ENCODE measurements at regions not wholly inside any gene's neighbourhood (a gene's known extent, or its start where the extent isn't known, plus 50 kb on each side); places are given as distances from the start of the nearest gene placed in this dataset.
"Not testable (repeated sequence)": the region's sequence is repeated elsewhere in the genome, so short reads cannot be mapped to it uniquely, and the experiment has no call there.

DNA sequence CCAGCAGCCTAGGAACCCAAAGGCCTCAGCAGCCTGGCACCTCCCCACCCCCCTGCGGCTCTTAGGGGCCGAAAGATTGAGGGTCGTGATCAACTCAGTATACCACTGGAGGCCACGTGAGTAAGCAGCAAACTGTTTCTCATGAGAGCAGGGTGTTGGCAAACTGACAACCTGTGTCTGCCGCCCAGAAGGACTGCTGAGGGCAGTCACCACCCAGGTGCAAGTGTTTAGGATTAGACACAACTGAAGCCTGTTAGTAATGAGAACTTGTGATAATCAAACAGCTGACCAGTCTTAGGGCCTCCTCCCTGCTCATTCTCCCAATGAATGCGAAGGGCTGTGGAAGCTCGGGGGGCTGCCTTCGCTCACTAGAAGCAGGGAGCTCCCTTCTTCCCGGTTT lies 128.8 kb downstream of the ARRDC4 start:
- DNase-seq, result not testable (repeated sequence)

DNA sequence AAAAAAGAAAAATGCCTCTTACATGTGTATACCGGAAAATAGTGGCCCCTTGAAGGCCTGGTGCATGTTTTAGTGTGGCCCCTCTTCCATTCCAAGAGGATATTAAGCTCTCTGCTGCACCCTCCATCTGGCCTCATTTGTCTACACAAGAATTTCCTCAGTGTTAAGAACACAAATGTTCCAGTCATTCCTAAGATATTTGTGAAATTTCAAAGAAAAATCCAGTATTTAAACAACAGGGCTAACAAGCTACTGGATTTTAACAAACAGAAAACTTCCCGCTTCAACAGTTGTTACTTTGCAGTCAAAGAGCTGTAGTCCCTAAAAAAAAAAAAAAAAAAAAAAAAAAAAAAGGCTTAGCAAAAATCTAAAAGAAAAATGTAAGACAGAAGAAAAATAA lies 137.5 kb downstream of the ARRDC4 start:
- not testable (repeated sequence) for DNase-seq

DNA sequence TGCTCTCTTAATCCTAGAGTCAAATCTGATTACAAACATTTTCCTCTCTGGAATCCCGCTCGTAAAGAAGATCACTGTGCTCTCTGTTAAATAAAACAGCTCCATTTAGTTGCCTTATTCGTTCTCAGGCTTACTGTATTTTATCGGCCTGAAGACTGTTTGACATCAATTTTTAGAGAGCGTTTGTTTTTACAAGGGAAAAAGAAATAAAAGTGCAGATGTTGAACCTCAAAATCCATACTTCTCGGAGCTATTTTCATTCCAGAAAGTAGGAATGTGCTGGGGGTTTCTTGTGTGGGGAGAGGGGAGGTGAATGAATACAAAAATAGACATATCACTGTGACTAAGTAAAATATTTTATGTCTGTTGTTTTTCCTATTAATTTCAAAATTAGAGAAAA lies 140.1 kb downstream of the ARRDC4 start:
- not testable (repeated sequence) for DNase-seq

DNA sequence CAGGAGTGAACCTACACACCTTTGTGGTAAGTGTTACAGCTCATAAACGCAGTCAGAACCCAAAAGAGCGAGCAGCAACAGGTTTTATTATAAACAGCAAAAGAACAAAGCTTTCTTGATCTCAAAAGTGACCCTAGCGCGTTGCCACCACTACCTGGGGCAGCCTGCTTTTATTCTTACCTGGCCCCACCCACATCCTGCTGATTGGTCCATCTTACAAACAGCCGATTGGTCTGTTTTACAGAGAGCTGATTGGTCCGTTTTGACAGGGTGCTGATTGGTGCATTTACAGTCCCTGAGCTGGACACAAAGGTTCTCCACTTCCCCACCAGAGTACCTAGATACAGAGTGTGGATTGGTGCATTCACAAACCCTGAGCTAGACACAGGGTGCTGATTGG lies 143.1 kb downstream of the ARRDC4 start:
- DNase-seq, result no peak

DNA sequence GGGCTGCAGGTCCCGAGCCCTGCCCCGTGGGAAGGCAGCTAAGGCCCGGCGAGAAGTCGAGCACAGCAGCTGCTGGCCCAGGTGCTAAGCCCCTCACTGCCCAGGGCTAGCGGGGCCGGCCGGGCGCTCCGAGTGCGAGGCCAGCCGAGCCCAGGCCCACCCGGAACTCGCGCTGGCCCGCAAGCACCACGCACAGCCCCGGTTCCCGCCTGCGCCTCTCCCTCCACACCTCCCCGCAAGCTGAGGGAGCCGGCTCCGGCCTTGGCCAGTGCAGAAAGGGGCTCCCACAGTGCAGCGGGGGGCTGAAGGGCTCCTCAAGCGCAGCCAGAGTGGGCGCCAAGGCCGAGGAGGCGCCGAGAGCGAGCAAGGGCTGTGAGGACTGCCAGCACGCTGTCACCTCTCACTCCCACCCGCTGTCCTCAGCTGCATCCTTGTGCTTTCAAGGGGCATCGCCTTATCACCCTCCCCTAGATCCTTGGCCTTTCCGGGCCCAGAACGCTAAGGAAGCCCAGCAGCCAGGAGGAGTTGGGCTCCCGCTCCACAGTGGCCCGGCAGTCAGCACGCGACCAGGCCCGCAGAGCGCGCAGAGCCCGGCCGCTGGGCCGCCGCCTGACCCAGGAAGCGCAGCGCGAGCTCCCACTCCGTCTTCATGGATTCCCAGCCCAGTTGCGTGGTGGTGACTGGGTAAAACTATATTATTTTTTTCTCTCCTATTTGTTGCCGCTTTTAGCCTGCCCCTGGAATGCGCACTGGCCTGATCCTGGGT lies 144.1 kb downstream of the ARRDC4 start:
- DNase-seq, result not testable (repeated sequence)

DNA sequence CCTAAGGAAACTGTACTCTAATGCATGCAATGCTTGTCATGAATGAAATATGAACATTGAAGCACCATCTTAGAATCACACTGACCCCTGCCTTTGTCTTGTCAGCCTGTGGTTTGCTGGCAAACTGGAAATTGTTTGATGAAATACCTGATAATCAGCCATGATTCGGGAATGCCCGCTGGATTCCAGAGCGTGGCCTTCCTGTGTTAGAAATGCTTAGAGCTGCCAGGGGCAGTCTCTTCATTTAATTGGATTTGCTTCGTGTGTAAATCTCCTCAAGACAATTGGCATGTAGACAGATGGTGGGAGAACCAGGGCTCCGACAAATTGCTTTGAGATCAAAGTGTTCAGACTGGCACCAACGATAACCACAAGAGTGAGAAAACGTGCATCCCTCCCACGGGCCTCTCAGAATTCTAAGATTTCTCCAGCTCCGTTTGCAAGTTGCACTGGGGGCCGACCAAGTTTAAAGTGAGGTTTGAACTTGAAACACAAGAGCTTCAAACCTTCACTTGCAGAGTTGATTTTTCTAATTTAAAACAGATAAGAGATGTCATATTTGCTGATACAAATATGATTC lies 146.2 kb downstream of the ARRDC4 start:
- not testable (repeated sequence) for DNase-seq

DNA sequence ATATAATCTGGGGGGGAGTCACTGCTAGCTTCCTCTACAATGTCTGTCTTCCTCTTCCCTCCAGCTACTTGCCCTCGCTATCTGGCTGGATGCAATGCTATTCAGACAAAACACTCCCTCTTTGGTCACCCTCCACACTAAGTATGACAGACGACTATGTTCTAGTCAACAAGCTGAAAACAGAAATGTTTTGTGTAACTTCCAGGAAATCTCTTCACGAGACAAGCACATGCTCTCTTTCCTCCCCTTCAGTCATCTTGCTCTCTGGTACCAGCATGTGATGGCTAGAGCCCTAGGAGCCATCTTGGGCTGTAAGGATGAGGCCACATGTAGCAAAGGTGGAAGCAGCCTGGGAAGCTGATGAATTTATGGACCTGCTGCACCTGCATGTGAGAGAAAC lies 151.3 kb downstream of the ARRDC4 start:
- DNase-seq, result no peak

DNA sequence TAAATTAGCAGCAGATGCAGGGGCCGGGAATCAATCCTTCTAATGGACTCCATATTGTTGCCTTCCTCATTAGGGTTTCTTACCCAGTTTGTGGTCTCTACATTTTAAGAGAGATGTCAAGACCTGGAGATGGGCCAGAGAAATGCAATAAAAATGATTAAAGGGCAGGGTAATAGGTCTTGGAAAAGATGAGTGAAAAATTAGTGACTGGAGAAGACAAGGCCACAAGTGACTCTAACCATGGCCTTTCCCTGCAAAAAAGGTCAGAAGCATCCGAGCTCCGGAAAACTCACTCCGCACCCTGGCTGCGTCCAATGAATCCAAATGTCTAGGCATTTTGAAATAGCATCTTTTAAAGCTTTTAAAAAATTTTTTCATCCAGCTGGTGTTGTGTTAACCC lies 152.8 kb downstream of the ARRDC4 start:
- no peak for DNase-seq

DNA sequence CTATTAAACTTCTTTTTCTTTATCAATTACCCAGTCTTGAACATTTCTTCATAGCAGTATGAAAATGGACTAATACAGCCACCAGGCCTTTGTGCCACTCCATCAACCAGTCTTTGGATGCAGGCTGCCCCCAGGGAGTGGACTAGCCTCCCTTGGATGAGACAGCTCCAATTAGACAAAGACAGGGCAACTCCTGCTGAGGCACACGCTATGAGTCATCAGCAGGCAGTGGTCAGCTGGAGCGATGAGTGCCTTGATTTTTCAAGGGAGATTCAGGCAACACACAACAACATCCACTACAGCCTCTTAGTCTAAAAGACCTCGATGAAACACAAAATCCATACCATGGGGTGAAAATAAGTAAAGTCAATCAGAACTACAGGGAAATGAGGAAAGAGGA lies 160.1 kb downstream of the ARRDC4 start:
- no peak for DNase-seq

DNA sequence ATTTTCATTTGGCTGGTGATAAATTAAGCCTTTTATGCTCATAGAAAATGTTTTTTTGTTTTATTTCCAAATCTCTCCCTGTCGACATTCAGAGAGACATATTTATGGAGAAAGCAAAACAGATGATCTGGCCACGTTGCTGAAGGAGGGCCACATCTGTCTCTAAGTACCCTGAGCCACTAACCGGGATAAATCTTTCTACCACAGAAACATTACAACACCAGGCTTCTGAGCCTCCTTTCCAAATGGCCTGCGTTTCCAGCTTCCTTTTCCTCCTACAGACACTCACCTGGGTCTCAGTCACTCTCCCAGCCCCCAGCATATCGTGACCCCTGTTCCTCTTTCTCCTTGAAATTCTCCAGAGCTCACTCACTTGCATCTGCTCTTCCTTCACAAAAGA lies 161.0 kb downstream of the ARRDC4 start:
- DNase-seq, result no peak

DNA sequence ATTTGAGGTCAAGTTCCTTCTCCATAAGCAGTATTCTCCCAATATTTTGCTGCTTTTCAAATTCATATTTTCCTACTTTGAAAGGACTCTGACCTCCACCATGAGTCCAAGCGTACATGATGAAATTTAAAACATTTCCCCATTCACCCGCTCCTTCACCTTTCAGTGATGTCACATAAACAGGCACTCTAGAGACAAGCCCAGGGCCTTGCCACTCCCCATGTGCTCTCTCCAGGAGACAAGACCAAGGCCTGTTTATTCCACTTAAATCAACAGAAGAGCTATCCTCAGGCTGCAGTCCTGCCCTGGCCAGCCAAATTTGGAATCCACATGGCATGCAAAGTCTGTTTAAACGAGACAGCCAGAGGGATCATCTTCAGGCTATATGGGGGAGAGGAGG lies 161.5 kb downstream of the ARRDC4 start:
- DNase-seq, result no peak

DNA sequence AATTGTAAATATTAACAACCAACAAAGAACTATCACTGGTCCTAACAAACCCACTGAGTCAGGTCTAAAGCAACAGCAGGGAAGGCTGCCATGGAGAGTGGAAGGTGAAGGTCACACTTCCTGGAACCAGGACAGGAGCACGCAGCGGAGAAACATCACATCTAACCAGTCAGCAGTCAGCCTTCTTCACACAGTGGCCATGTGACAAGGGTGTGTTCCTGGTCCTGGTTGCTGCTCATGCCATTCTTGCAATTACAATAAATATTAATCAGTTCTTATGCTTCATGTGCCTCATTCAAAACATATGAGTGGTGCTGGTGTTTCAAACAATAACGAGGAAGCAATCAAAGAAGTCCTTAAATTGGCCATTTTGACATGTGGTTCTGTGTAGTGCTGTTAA lies 162.8 kb downstream of the ARRDC4 start:
- DNase-seq, result no peak

DNA sequence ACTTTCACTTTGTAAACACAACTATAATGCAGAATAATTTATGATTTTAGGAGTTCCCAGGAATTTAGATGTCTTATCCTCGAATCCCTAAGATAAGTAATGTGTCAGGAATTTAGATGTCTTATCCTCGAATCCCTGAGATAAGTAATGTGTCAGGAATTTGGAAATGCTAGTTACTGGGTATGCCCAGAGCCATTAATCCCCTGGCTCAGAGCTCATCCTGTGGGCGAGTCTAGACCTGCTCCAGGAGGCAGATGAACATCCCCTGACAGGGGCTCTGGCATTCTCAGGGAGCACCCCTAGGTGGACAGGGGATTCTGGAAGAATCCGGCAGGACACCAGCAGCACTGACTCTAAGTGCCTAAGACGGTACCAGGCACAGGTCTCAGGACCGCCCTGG lies 163.3 kb downstream of the ARRDC4 start:
- no peak for DNase-seq

DNA sequence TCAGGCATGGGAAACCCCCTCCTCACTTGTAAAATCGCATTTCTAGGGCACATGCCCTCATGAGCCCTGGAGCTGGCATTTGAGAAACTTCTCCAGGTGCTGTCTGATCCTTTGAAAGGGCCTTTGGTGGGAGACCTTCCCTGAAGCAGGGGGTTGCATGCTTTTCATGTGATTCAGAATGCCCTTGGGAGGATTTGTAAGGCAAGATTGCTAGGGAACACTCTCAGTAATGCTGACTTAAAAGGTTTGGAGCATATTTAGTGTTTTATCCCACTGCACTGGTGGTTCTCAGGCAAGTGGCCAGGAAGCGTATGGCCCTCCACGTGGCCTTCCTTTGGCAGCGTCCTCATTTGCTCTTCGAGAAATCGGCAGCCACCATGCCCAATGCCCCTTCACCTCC lies 164.1 kb downstream of the ARRDC4 start:
- no peak for DNase-seq

DNA sequence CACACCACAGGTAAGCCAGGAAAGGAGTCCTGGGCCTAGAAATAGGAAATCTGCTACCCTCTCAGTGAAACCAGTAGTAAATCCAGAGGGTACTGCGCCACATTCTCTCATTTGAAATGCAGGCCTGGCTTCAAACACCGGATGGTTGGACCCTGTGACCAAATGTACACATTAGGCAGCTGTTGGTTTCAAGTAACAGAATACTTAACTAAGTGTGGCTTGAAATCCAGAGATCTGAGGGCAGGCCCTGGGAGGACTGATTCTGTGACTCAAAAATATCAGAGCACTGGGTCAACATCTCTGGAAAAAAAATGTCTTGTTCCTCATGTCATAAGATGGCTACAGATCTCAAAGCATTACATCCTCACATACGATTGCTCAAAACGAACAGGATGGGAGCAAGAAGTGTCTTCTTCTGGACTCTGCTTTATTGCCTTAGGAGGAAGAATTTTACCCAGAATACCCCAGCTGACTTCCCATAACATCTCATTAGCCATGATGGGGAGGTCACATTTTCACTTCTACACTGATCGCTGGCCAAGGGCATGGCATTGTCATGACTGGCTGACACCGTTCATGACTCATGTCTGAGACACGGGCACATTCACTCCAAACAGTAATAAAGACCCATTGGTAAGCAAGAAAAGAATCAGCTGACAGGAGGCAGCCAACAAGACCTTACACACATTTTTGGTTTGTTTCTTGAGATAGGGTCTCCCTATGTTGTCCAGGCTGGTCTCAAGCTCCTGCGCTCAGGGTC lies 166.0 kb downstream of the ARRDC4 start:
- no peak for DNase-seq

DNA sequence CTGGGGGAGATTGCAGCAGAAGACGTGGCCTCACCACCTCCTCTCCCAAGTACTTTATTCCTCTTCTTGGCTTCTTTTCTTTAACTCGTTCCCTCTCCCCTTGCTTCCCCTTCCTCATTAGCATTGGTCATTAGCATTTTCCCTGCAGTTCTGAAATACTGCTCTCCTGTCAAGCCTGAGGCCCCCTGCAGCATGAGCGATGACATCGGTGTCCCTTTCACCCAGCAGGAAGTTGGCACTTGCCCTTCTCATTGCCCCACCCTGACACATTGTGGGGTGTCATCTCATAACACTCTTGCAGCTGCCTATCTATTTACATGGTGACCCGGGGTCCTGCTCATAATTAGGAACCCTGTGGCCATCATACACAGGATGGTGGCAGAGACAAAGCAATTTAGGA lies 167.1 kb downstream of the ARRDC4 start:
- no peak for DNase-seq

DNA sequence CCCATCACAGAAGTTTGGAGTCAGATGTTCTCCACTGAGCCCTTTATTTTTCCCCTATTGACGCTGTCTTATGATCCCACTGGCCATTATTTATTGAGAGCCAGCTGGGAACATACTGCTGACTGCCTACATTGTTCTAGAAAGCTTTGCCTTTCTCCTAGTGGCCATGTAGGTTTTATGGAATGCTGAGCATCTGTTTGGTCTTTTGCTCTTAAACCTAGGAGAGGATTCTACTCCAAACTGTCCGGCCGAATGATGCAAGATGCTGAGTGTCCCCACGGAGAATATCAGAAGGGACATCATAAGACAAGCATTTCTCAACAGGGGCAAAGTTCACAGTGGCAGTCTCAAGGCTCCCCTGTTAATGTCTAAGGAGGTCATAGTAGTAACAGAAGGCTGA lies 171.4 kb downstream of the ARRDC4 start:
- no peak for DNase-seq

DNA sequence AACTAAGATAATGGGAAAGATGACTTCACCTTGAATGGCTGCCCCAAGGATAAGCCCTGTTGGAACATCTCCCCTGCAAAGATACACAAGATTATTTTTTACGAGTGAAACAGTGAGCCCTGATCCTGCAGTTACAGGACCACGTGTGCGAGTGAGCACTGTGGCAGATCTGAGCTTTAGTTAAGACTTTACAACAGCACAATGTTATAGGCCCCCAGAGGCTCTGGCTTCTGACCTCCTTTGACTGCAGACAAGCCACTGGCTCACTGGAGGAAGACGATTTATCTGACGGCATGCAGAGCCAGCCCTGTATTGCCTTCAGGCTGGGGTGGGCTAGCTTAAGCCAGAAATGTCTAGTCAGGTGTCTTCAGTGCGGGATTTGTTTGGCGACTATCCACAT lies 174.4 kb downstream of the ARRDC4 start:
- no peak for DNase-seq

DNA sequence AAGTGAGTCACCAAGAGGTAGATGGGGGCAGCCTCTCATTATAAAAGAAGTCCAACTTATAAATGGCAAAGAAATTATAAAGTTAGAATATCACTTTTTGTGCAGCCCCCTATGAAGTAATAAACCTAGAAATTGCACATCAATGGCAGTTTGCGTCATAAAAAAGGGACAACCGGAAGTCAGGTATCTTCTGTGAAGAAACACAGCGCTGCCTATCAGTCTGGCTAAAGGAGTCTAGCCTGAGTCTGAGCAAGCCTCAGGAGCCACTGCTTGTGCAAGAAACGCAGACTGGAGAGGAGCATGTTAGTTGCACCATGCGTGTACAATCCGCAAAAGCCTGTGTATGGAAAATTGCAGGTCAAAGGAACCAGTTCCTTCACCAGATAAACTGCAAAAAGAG lies 178.4 kb downstream of the ARRDC4 start:
- DNase-seq, result no peak

DNA sequence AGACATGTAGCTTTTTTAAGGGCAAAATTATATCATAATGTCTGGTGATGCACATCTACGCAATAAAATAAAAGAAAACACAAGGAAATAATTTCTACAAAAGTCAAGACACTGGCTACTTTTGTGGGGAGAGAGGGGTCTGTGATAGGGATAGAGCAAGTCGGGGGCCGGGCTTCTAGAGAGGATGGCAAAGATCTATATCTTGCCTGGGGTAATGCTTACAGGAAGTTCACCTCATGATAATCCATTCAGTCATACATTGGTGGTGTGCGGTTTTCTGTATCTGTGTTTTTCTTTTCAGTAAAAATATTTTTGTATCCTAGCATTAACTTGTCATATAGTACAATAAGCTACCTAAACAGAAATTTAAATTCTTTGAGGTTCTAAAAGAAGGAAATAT lies 178.8 kb downstream of the ARRDC4 start:
- no peak for DNase-seq

DNA sequence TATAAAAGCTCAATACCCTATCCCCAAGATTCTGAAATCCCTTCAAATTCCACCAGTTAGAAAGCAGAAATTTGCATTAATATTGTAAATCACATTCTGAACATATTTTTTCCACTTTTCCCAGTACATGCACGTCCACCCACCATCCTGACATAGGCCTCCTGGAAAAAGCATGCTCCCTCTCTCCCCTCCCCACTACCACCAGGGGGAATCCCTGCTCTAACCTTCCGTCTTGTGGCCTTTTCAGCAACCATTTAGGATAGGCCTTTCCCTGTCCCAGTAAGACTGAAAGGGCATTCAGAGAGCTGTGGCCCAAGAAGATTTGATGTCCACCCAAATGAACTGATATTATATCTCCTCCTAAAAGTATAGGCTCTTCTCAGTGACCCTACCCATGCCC lies 182.1 kb downstream of the ARRDC4 start:
- DNase-seq, result no peak

DNA sequence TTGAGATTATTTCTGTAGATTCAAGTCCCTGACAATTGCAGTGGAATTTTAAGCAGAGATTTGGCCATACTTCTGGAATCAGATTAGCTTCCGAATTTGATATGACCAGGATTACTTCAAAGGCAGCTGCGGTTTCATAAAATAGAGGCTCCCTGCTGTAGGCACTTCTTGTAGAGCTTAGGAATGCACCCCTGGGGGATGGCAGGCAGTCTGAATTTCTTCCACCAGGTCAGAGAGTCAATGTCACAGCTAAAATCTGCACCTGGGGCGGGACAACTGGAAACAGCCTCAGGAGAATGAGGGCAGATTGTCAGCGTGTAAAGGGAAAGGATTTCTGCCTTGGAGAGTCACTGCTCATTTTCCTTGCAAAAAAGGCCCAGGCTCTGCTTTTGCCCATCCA lies 182.6 kb downstream of the ARRDC4 start:
- no peak for DNase-seq

DNA sequence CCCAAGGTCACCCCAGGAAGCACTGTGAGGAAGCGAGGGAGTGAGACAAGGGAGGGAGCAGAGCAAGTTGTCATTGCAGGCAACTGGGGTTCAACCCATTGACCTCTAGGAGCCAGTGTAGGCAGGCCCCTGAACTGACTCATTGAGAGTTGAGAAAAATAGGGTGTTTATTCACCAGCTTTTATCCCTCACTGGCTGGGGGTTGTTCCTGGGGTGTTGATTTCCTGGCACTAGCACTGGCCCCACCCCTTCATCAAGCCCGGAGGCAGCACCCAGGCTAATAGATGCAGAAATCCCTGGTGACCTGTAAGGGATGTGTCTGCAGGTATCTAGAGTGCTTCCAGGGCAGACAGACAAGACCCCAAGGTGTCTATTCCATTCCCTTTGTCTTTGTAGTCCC lies 183.9 kb downstream of the ARRDC4 start:
- DNase-seq, result no peak

Measured in activated gamma-delta T cell treated with Interleukin-2 at 50 U/mL for 16 hours (primary cell).